H1 (cell line): ENCODE measurements at regions not wholly inside any gene's neighbourhood (a gene's known extent, or its start where the extent isn't known, plus 50 kb on each side); places are given as distances from the start of the nearest gene placed in this dataset.

Experiments used
- CHD7 ChIP-seq: fragments of 300-600 bp; sonication (generic); IDR thresholded peaks from 2 replicates; pipeline ENCODE4 v1.7.1; 2012; ENCODE audit warnings: low read length, moderate library complexity, mild to moderate bottlenecking, inconsistent platforms; ENCODE audit not compliant: insufficient replicate concordance
- KDM4A ChIP-seq: IDR thresholded peaks from one replicate; pipeline ENCODE4 v1.7.1; 2012; ENCODE audit warnings: low read depth, mild to moderate bottlenecking, moderate library complexity, low read length, inconsistent platforms; ENCODE audit not compliant: severe bottlenecking
- SP2 ChIP-seq: IDR thresholded peaks from 2 replicates; pipeline ENCODE4 v1.6.1; 2012; ENCODE audit warnings: mild to moderate bottlenecking, low read length, inconsistent platforms
- TF ChIP-seq, protein P1 (sequence below), 3 experiments: IDR thresholded peaks; 1 replicate in 2 of 3; 2 replicates in 1 of 3; pipeline versions ENCODE4 v1.5.1 to v1.6.1; 2011; ENCODE audit warnings: low read length in 3 of 3, mild to moderate bottlenecking in 3 of 3, inconsistent platforms in 2 of 3, low read depth in 1 of 3, moderate library complexity in 1 of 3; ENCODE audit not compliant: insufficient read depth in 1 of 3; ENCODE audit errors: control extremely low read depth in 1 of 3

GRCh38 chr1:185533596-185533995 lies 200.6 kb upstream of the HMCN1 start (continued):
- no peak for TF ChIP-seq CHD7
- TF ChIP-seq SP2, result no peak
- TF ChIP-seq, protein P1, sequence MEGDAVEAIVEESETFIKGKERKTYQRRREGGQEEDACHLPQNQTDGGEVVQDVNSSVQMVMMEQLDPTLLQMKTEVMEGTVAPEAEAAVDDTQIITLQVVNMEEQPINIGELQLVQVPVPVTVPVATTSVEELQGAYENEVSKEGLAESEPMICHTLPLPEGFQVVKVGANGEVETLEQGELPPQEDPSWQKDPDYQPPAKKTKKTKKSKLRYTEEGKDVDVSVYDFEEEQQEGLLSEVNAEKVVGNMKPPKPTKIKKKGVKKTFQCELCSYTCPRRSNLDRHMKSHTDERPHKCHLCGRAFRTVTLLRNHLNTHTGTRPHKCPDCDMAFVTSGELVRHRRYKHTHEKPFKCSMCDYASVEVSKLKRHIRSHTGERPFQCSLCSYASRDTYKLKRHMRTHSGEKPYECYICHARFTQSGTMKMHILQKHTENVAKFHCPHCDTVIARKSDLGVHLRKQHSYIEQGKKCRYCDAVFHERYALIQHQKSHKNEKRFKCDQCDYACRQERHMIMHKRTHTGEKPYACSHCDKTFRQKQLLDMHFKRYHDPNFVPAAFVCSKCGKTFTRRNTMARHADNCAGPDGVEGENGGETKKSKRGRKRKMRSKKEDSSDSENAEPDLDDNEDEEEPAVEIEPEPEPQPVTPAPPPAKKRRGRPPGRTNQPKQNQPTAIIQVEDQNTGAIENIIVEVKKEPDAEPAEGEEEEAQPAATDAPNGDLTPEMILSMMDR (IDR thresholded peaks at IDR 0.05; ENCODE audit: control extremely low read depth in 1 of 3, insufficient read depth in 1 of 3, low read depth in 1 of 3, low read length in 3 of 3), result no peak
- no peak for TF ChIP-seq KDM4A
